ENCODE measurements at regions not wholly inside any gene's neighbourhood (a gene's known extent, or its start where the extent isn't known, plus 50 kb on each side); places are given as distances from the start of the nearest gene placed in this dataset.
"Not testable (repeated sequence)": the region's sequence is repeated elsewhere in the genome, so short reads cannot be mapped to it uniquely, and the experiment has no call there.

DNA sequence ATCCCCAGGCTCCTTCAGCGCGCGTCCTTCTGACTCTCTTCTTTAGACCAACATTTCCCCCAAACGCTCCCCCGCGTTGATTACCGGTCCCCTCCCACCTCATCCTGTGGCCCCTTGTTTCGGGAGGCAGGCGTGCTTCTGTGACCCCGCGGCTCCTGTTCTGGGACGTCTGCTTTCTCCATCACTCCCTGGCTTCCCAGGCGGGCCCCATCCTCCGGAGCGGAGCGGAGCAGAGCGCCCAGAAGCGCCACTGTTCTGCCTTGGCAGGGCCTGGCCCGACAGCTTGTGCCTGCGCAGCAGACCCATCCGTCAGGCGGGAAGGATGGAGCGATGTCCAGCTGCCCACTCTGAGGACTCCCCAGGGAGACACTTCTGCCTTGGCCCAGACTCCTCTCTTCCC lies 1689.8 kb upstream of the DEFB115 start:
- H3K4me1 Mint-ChIP-seq; H3K27ac Mint-ChIP-seq; H3K79me2 ChIP-seq (ENCODE audit: insufficient read depth, low read length); H3K4me3 Mint-ChIP-seq; H3K27ac ChIP-seq (ENCODE audit: low read depth in 1 of 2, low read length in 2 of 2); intact Hi-C loops (cut with micrococcal nuclease); H3K27me3 ChIP-seq (ENCODE audit: control insufficient read depth in 2 of 2, insufficient read depth in 2 of 2, low read length in 2 of 2); H3K9me3 ChIP-seq (replicated peaks in 1 of 2; ENCODE audit: control insufficient read depth in 1 of 2, insufficient read depth in 1 of 2, low read length in 2 of 2); H3K9ac ChIP-seq (ENCODE audit: insufficient read depth, low read length, poor library complexity, severe bottlenecking); H3K27me3 Mint-ChIP-seq (ENCODE audit: low read depth in 3 of 3); H4K20me1 ChIP-seq (ENCODE audit: insufficient read depth, low read length); DNase-seq; H3K4me3 ChIP-seq (replicated peaks in 1 of 3; ENCODE audit: low read depth in 2 of 3, low read length in 3 of 3); H3K36me3 ChIP-seq (replicated peaks in 1 of 2; ENCODE audit: control insufficient read depth in 1 of 2, insufficient read depth in 2 of 2, low read length in 2 of 2); H3K4me2 ChIP-seq (replicated peaks; ENCODE audit: extremely low read depth, low read length, poor library complexity, severe bottlenecking); H2AFZ ChIP-seq (ENCODE audit: insufficient read depth, low read depth, low read length, poor library complexity, severe bottlenecking); H3K36me3 Mint-ChIP-seq; H3K4me1 ChIP-seq (ENCODE audit: control insufficient read depth in 1 of 2, insufficient read depth in 2 of 2, low read length in 2 of 2): not testable (repeated sequence)
- H3K9me3 Mint-ChIP-seq: peaks cover 0 to 32% (median 15%) of the 10 kb centered on the region in 7 donors
- WGBS (ENCODE audit: insufficient coverage): 43% methylated on average over 10 of the region's 23 CpGs

DNA sequence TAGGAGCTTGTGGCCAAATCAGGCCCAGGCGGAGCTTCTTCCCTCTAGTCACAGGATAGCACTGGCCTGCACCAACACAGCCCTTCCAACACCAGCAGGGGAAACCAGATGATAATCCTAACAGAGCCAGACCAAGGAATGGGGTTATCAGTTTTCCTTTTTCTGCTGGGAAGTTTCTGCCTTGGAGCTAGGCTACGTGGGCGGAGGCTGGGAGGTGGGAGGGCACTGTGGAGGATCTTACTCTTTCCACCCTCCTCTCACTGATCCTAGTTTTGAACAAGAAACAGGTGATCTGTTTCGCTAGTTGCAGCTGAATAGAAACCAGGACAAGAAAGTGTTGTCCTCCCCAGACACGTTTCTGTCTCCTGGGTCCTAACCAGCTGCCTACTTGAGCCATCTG lies 1687.3 kb upstream of the DEFB115 start:
- H3K36me3 Mint-ChIP-seq; intact Hi-C loops (cut with micrococcal nuclease); H3K79me2 ChIP-seq (ENCODE audit: insufficient read depth, low read length); H3K9ac ChIP-seq (ENCODE audit: insufficient read depth, low read length, poor library complexity, severe bottlenecking); H3K9me3 ChIP-seq (replicated peaks in 1 of 2; ENCODE audit: control insufficient read depth in 1 of 2, insufficient read depth in 1 of 2, low read length in 2 of 2); H3K4me1 Mint-ChIP-seq; H3K27me3 Mint-ChIP-seq (ENCODE audit: low read depth in 3 of 3); H3K27ac Mint-ChIP-seq; H3K4me1 ChIP-seq (ENCODE audit: control insufficient read depth in 1 of 2, insufficient read depth in 2 of 2, low read length in 2 of 2); DNase-seq; H3K36me3 ChIP-seq (replicated peaks in 1 of 2; ENCODE audit: control insufficient read depth in 1 of 2, insufficient read depth in 2 of 2, low read length in 2 of 2); H2AFZ ChIP-seq (ENCODE audit: insufficient read depth, low read depth, low read length, poor library complexity, severe bottlenecking); H3K4me3 ChIP-seq (replicated peaks in 1 of 3; ENCODE audit: low read depth in 2 of 3, low read length in 3 of 3); H4K20me1 ChIP-seq (ENCODE audit: insufficient read depth, low read length); H3K27me3 ChIP-seq (ENCODE audit: control insufficient read depth in 2 of 2, insufficient read depth in 2 of 2, low read length in 2 of 2); H3K27ac ChIP-seq (ENCODE audit: low read depth in 1 of 2, low read length in 2 of 2); H3K4me2 ChIP-seq (replicated peaks; ENCODE audit: extremely low read depth, low read length, poor library complexity, severe bottlenecking); H3K4me3 Mint-ChIP-seq: not testable (repeated sequence)
- 50% methylated on average over 2 of the region's 5 CpGs for WGBS (ENCODE audit: insufficient coverage)
- peaks cover 0 to 33% (median 15%) of the 10 kb centered on the region in 7 donors for H3K9me3 Mint-ChIP-seq

DNA sequence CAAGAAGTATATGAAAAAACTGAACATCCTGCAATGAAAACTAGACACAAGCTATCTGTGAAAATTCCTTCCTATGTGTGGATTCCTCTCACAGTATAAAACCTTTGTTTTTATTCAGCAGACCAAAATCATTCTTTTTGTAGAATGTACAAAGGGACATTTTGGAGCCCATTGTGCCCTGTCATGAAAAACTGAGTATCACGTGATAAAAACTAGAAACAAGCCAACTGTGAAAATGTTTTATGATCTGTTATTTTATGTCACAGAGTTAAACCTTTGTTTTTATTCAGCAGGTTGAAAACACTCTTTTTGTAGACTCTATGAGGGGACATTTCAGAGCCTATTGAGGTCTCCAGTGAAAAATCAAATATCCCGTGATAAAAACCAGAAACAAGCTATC lies 1667.9 kb upstream of the DEFB115 start:
- H3K4me3 ChIP-seq (replicated peaks in 1 of 3; ENCODE audit: low read depth in 2 of 3, low read length in 3 of 3); H3K4me3 Mint-ChIP-seq; H3K4me1 Mint-ChIP-seq; H3K36me3 ChIP-seq (replicated peaks in 1 of 2; ENCODE audit: control insufficient read depth in 1 of 2, insufficient read depth in 2 of 2, low read length in 2 of 2); H3K27ac Mint-ChIP-seq; DNase-seq; H3K9me3 ChIP-seq (replicated peaks in 1 of 2; ENCODE audit: control insufficient read depth in 1 of 2, insufficient read depth in 1 of 2, low read length in 2 of 2); H3K4me1 ChIP-seq (ENCODE audit: control insufficient read depth in 1 of 2, insufficient read depth in 2 of 2, low read length in 2 of 2); H2AFZ ChIP-seq (ENCODE audit: insufficient read depth, low read depth, low read length, poor library complexity, severe bottlenecking); H3K9me3 Mint-ChIP-seq; H3K9ac ChIP-seq (ENCODE audit: insufficient read depth, low read length, poor library complexity, severe bottlenecking); intact Hi-C loops (cut with micrococcal nuclease); H3K4me2 ChIP-seq (replicated peaks; ENCODE audit: extremely low read depth, low read length, poor library complexity, severe bottlenecking); H3K79me2 ChIP-seq (ENCODE audit: insufficient read depth, low read length); H3K27me3 ChIP-seq (ENCODE audit: control insufficient read depth in 2 of 2, insufficient read depth in 2 of 2, low read length in 2 of 2); H3K27ac ChIP-seq (ENCODE audit: low read depth in 1 of 2, low read length in 2 of 2); H4K20me1 ChIP-seq (ENCODE audit: insufficient read depth, low read length); H3K27me3 Mint-ChIP-seq (ENCODE audit: low read depth in 3 of 3); H3K36me3 Mint-ChIP-seq: not testable (repeated sequence)
- no CpG with 5 or more reads among the region's 2 CpGs for WGBS (ENCODE audit: insufficient coverage)

DNA sequence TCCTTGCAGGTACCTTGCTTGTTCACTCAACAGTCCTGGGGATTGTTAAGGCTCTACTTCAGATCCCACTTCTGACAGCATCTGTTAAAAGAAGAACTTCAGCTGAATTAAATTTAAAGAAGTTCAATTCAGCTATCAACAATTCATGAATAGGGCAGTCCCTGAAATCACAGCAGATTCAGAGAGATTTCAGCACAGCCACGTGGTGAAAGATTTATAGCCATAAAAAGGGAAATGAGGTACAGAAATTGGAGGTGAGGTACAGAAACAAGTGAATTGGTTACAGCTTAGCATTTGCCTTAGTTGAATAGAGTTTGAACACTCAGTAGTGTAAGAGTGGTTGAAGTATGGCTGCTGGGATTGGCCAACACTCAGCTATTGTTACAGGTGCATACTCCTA lies 1653.3 kb upstream of the DEFB115 start:
- H3K4me1 Mint-ChIP-seq; H3K27ac Mint-ChIP-seq; H3K36me3 ChIP-seq (replicated peaks in 1 of 2; ENCODE audit: control insufficient read depth in 1 of 2, insufficient read depth in 2 of 2, low read length in 2 of 2); H3K79me2 ChIP-seq (ENCODE audit: insufficient read depth, low read length); H3K9ac ChIP-seq (ENCODE audit: insufficient read depth, low read length, poor library complexity, severe bottlenecking); H3K27me3 ChIP-seq (ENCODE audit: control insufficient read depth in 2 of 2, insufficient read depth in 2 of 2, low read length in 2 of 2); H3K4me3 ChIP-seq (replicated peaks in 1 of 3; ENCODE audit: low read depth in 2 of 3, low read length in 3 of 3); H3K4me2 ChIP-seq (replicated peaks; ENCODE audit: extremely low read depth, low read length, poor library complexity, severe bottlenecking); H3K36me3 Mint-ChIP-seq; H4K20me1 ChIP-seq (ENCODE audit: insufficient read depth, low read length); H3K4me3 Mint-ChIP-seq; DNase-seq; intact Hi-C loops (cut with micrococcal nuclease); H3K27ac ChIP-seq (ENCODE audit: low read depth in 1 of 2, low read length in 2 of 2); H2AFZ ChIP-seq (ENCODE audit: insufficient read depth, low read depth, low read length, poor library complexity, severe bottlenecking); H3K4me1 ChIP-seq (ENCODE audit: control insufficient read depth in 1 of 2, insufficient read depth in 2 of 2, low read length in 2 of 2); H3K9me3 ChIP-seq (replicated peaks in 1 of 2; ENCODE audit: control insufficient read depth in 1 of 2, insufficient read depth in 1 of 2, low read length in 2 of 2); H3K27me3 Mint-ChIP-seq (ENCODE audit: low read depth in 3 of 3): not testable (repeated sequence)
- WGBS (ENCODE audit: insufficient coverage): 0% methylated on average over 1 of the region's 1 CpG
- H3K9me3 Mint-ChIP-seq: peaks cover 0 to 18% (median 10%) of the 10 kb centered on the region in 7 donors
